ENCODE measurements at regions not wholly inside any gene's neighbourhood (a gene's known extent, or its start where the extent isn't known, plus 50 kb on each side); places are given as distances from the start of the nearest gene placed in this dataset.
"Not testable (repeated sequence)": the region's sequence is repeated elsewhere in the genome, so short reads cannot be mapped to it uniquely, and the experiment has no call there.

DNA sequence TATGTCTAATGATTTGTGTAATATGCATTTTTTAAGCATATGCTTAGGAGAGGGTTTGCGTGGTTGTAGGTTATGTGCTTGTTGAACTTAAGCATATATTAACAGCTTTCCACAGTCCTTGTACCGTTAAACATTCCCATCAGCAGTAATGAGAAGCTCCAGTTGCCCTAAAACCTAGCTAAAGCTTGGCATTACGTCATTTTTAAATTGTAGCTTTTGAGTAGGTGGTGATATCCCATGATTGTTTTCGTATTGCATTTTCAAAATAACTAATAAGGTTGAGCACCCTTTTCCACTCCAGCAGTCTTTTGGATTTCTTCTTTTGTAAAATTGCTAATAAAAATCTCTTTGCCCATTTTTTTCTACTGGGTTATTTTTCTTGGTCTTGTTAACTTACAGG is 453.1 kb upstream of the GCFC2 start:
- H3K36me3 Mint-ChIP-seq: no peaks in the 10 kb centered on the region
- H3K4me3 Mint-ChIP-seq: no peak overlapping the region
- DNase-seq (ENCODE audit: low spot score in 2 of 2) (no peak), ATAC-seq (ENCODE audit: low read depth) (no peak)
- H3K27me3 Mint-ChIP-seq: no peaks in the 10 kb centered on the region
- H3K9me3 Mint-ChIP-seq: peaks cover 5% of the 10 kb centered on the region
- no peak overlapping the region for H3K27ac Mint-ChIP-seq
- no peaks in the 10 kb centered on the region for H3K4me1 Mint-ChIP-seq

DNA sequence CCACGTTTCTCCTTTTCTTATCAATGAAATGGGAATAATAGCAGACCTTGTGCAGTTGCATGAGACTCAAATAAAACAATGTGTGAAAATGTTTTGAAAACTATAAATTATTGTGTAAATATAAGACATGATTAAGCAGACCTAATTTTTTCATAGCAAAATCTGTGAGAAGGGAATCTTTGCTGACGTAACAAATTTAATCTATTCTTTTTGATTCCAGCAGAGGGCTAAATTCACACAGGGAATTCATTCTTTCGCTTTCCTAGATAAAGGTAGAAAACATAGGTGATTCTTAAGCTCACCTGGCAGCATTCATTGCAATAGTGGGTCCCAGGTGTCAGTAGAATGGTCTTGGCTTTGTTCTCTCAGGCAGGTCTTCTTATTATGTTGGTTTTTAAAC is 450.0 kb upstream of the GCFC2 start:
- H3K4me1 Mint-ChIP-seq: no peaks in the 10 kb centered on the region
- H3K27ac Mint-ChIP-seq: no peak overlapping the region
- H3K9me3 Mint-ChIP-seq: peaks cover 2% of the 10 kb centered on the region
- no peak for ATAC-seq (ENCODE audit: low read depth)
- no peak overlapping the region for H3K4me3 Mint-ChIP-seq
- no peak for DNase-seq (ENCODE audit: low spot score in 2 of 2)
- no peaks in the 10 kb centered on the region for H3K27me3 Mint-ChIP-seq
- H3K36me3 Mint-ChIP-seq: no peaks in the 10 kb centered on the region

DNA sequence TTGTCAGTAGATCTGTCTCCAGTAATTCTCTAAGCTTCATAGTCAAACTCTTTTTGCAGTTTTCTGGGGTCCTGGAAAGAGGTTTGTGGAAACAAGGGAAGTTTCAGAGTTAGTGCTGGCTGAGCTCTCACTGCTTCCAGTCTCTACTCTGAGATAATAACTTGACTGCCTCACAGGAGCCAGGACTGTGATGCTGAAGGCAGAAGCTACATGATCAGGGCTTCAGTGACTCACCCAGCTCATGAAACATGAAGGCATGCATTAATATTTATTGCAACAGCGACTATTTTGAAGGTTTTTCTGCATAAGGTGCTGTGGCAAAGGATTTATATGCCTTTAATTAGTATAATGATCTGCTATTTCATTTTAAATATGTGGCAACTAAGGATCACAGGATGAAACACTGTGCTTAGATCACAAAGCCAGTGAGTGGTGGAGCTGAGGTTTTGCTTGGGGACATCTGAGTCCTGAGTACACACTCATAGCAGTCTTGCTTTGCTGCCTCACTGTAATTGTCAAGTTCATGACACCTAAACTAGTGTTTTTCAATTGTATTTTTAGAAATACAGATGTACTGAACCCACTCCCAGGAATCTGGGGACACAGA is 448.4 kb upstream of the GCFC2 start:
- no peaks in the 10 kb centered on the region for H3K27me3 Mint-ChIP-seq
- H3K4me3 Mint-ChIP-seq: no peak overlapping the region
- no peaks in the 10 kb centered on the region for H3K4me1 Mint-ChIP-seq
- DNase-seq (ENCODE audit: low spot score in 2 of 2) (no peak), ATAC-seq (ENCODE audit: low read depth) (no peak)
- H3K36me3 Mint-ChIP-seq: no peaks in the 10 kb centered on the region
- H3K9me3 Mint-ChIP-seq: peaks cover 2% of the 10 kb centered on the region
- no peak overlapping the region for H3K27ac Mint-ChIP-seq

- Mint-ChIP-seq H3K9me3 (peaks cover 2% of the 10 kb centered on the region), H3K27ac (no peak overlapping the region), H3K4me3 (no peak overlapping the region), H3K4me1 (no peaks in the 10 kb centered on the region), H3K27me3 (no peaks in the 10 kb centered on the region), H3K36me3 (no peaks in the 10 kb centered on the region)
- DNase-seq (ENCODE audit: low spot score in 2 of 2) (no peak), ATAC-seq (ENCODE audit: low read depth) (no peak)
Observed at GRCh38 chr2:76157531-76157930, 446.8 kb upstream of the GCFC2 start.

DNA sequence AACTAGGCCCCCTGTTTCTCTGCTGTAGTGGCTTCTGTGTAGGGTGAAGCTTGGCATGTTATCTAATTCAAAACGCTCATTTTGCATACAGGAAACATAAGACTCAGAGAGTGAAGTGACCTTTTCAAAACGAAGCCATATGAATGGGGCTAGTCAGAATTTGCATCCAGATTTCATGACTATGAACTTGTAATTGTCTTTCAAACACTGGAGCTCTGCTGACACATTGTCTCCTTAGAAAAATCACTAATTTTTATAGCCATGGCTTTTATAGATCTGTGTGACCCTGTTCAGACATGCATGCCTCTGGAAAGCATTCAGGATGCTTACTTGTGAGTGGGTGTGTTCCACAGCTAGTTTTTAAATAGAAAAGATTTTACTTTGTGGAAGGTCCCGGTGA is 444.3 kb upstream of the GCFC2 start:
- H3K4me1 Mint-ChIP-seq: no peaks in the 10 kb centered on the region
- no peaks in the 10 kb centered on the region for H3K36me3 Mint-ChIP-seq
- no peaks in the 10 kb centered on the region for H3K9me3 Mint-ChIP-seq
- DNase-seq (ENCODE audit: low spot score in 2 of 2): no peak
- no peak for ATAC-seq (ENCODE audit: low read depth)
- no peak overlapping the region for H3K4me3 Mint-ChIP-seq
- H3K27me3 Mint-ChIP-seq: no peaks in the 10 kb centered on the region
- H3K27ac Mint-ChIP-seq: no peak overlapping the region

DNA sequence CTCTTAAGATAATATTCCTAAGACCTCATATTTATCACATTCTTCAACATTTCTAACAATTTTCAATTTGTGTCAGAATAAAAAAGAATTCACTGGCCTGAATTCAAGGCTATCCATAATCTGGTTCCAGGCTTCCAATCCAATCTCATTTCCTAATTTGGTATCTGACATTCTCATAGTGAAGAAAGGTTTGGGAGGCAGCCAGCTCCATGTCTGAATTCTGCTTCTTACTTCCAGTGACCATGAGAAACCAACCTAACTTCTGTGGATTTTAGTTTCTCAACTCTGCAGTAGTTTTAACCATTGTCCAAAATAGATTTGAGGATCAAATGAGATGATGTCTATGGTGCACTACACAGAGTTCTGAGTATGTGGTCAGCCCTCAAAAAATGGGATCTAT is 439.1 kb upstream of the GCFC2 start:
- H3K4me3 Mint-ChIP-seq: no peak overlapping the region
- no peaks in the 10 kb centered on the region for H3K27me3 Mint-ChIP-seq
- H3K36me3 Mint-ChIP-seq: no peaks in the 10 kb centered on the region
- H3K9me3 Mint-ChIP-seq: peaks cover 8% of the 10 kb centered on the region
- DNase-seq (ENCODE audit: low spot score in 2 of 2) (no peak), ATAC-seq (ENCODE audit: low read depth) (no peak)
- H3K27ac Mint-ChIP-seq: no peak overlapping the region
- no peaks in the 10 kb centered on the region for H3K4me1 Mint-ChIP-seq

DNA sequence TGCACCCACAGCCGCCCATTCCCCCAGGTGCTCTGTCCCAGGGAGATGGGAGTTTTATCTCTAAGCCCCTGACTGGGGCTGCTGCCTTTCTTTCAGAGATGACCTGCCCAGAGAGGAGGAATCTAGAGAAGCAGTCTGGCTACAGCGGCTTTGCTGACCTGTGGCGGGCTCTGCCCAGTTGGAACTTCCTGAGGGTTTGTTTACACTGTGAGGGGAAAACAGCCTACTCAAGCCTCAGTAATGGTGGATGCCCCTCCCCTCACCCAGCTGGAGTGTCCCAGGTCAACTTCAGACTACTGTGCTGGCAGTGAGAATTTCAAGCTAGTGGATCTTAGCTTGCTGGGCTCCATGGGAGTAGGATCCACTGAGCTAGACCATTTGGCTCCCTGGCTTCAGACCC is 428.6 kb upstream of the GCFC2 start:
- not testable (repeated sequence) for H3K4me3 Mint-ChIP-seq; H3K4me1 Mint-ChIP-seq; H3K27me3 Mint-ChIP-seq; H3K27ac Mint-ChIP-seq; DNase-seq (ENCODE audit: low spot score in 2 of 2); ATAC-seq (ENCODE audit: low read depth); H3K36me3 Mint-ChIP-seq
- H3K9me3 Mint-ChIP-seq: peaks cover 21% of the 10 kb centered on the region

GRCh38 chr2:76128622-76129021 is 417.9 kb upstream of the GCFC2 start:
- peaks cover 3% of the 10 kb centered on the region for H3K9me3 Mint-ChIP-seq
- DNase-seq (ENCODE audit: low spot score in 2 of 2) (no peak), ATAC-seq (ENCODE audit: low read depth) (no peak)
- no peaks in the 10 kb centered on the region for H3K36me3 Mint-ChIP-seq
- no peak overlapping the region for H3K4me3 Mint-ChIP-seq
- H3K27me3 Mint-ChIP-seq: no peaks in the 10 kb centered on the region
- no peak overlapping the region for H3K27ac Mint-ChIP-seq
- H3K4me1 Mint-ChIP-seq: no peaks in the 10 kb centered on the region

GRCh38 chr2:76120176-76120575 is 409.5 kb upstream of the GCFC2 start:
- no peaks in the 10 kb centered on the region for H3K36me3 Mint-ChIP-seq
- H3K27me3 Mint-ChIP-seq: no peaks in the 10 kb centered on the region
- ATAC-seq (ENCODE audit: low read depth): no peak
- no peak overlapping the region for H3K27ac Mint-ChIP-seq
- H3K4me3 Mint-ChIP-seq: no peak overlapping the region
- no peaks in the 10 kb centered on the region for H3K4me1 Mint-ChIP-seq
- DNase-seq (ENCODE audit: low spot score in 2 of 2): no peak
- peaks cover 5% of the 10 kb centered on the region for H3K9me3 Mint-ChIP-seq

DNA sequence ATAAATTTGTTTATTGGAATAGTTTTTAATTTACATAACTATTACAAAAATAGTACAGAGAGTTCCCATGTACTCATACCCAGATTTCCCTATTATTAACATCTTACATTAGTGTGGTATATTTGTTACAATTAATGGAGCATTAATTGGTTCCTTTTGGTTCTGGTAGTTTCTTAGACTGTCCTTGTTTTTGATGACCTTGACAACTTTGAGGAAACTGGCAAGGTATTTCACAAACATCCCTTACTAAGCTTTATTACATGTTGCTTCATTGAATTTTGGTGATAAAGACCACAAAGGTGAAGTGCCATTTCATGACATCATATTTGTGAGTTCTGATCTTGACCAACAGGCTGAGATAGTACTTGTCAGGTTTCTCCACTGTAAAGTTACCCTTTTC is 379.0 kb upstream of the GCFC2 start:
- Mint-ChIP-seq H3K4me1 (no peaks in the 10 kb centered on the region), H3K9me3 (peaks cover 2% of the 10 kb centered on the region), H3K4me3 (no peak overlapping the region), H3K36me3 (no peaks in the 10 kb centered on the region), H3K27ac (no peak overlapping the region), H3K27me3 (no peaks in the 10 kb centered on the region)
- ATAC-seq (ENCODE audit: low read depth) (no peak), DNase-seq (ENCODE audit: low spot score in 2 of 2) (no peak)

DNA sequence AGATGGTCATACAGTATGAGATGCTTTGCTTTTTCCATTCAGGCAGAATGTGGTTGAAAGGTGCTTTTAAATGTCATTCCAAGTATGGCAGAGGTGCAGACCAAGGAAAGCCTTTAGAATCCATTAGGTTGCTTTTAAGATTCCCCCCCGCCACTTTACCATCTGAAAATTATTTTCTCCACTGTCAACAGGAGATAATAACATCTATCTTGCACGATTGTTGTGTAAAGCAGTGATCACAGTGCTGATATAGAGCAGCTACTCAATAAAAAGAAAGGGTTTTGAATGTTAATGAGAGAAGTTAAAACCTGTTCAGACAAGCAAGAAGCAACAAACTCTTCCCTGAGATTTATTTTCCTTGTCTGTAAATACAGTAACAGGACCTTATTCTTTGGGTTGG is 372.5 kb upstream of the GCFC2 start:
- Mint-ChIP-seq H3K36me3 (no peaks in the 10 kb centered on the region), H3K9me3 (no peaks in the 10 kb centered on the region), H3K4me1 (no peaks in the 10 kb centered on the region), H3K27me3 (no peaks in the 10 kb centered on the region), H3K27ac (no peak overlapping the region), H3K4me3 (no peak overlapping the region)
- no peak for ATAC-seq (ENCODE audit: low read depth)
- DNase-seq (ENCODE audit: low spot score in 2 of 2): no peak

DNA sequence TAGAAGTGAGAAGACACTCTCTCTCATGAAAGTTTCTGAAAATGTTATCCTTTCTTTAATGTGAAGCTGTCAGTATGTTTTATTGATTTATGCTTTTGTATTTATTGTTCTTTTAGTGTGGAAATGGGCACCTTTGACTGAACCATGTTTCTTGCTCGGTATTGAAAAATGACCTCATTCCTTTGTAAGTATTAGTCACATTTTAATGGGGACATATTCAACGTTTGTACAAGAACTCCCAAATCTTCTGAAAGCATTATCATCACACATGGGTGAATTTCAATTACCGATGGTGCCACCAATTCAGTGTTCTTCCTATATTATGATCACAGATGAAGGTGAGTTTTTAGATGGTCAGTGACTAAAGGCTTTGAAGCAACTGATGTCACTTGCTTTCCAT is 371.8 kb upstream of the GCFC2 start:
- Mint-ChIP-seq H3K4me3 (no peak overlapping the region), H3K27me3 (no peaks in the 10 kb centered on the region), H3K4me1 (no peaks in the 10 kb centered on the region), H3K27ac (no peak overlapping the region), H3K9me3 (no peaks in the 10 kb centered on the region), H3K36me3 (no peaks in the 10 kb centered on the region)
- no peak for ATAC-seq (ENCODE audit: low read depth)
- DNase-seq (ENCODE audit: low spot score in 2 of 2): no peak

GRCh38 chr2:76080154-76080553 is 369.4 kb upstream of the GCFC2 start:
- H3K9me3 Mint-ChIP-seq: peaks cover 2% of the 10 kb centered on the region
- H3K27me3 Mint-ChIP-seq: no peaks in the 10 kb centered on the region
- no peaks in the 10 kb centered on the region for H3K4me1 Mint-ChIP-seq
- DNase-seq (ENCODE audit: low spot score in 2 of 2) (no peak), ATAC-seq (ENCODE audit: low read depth) (no peak)
- no peak overlapping the region for H3K4me3 Mint-ChIP-seq
- H3K27ac Mint-ChIP-seq: no peak overlapping the region
- no peaks in the 10 kb centered on the region for H3K36me3 Mint-ChIP-seq

GRCh38 chr2:76075126-76075525 is 364.4 kb upstream of the GCFC2 start:
- Mint-ChIP-seq H3K4me3 (no peak overlapping the region), H3K27me3 (no peaks in the 10 kb centered on the region), H3K36me3 (no peaks in the 10 kb centered on the region), H3K4me1 (no peaks in the 10 kb centered on the region), H3K27ac (no peak overlapping the region), H3K9me3 (peaks cover 2% of the 10 kb centered on the region)
- ATAC-seq (ENCODE audit: low read depth): no peak
- DNase-seq (ENCODE audit: low spot score in 2 of 2): no peak

- H3K4me1 Mint-ChIP-seq: no peaks in the 10 kb centered on the region
- ATAC-seq (ENCODE audit: low read depth) (no peak), DNase-seq (ENCODE audit: low spot score in 2 of 2) (no peak)
- no peak overlapping the region for H3K27ac Mint-ChIP-seq
- peaks cover 2% of the 10 kb centered on the region for H3K9me3 Mint-ChIP-seq
- H3K4me3 Mint-ChIP-seq: no peak overlapping the region
- H3K27me3 Mint-ChIP-seq: no peaks in the 10 kb centered on the region
- no peaks in the 10 kb centered on the region for H3K36me3 Mint-ChIP-seq
Observed at GRCh38 chr2:76073992-76074604, 363.4 kb upstream of the GCFC2 start.

All from memory B cell (primary cell).